ENCODE measurements at regions not wholly inside any gene's neighbourhood (a gene's known extent, or its start where the extent isn't known, plus 50 kb on each side); places are given as distances from the start of the nearest gene placed in this dataset.
"Not testable (repeated sequence)": the region's sequence is repeated elsewhere in the genome, so short reads cannot be mapped to it uniquely, and the experiment has no call there.

DNA sequence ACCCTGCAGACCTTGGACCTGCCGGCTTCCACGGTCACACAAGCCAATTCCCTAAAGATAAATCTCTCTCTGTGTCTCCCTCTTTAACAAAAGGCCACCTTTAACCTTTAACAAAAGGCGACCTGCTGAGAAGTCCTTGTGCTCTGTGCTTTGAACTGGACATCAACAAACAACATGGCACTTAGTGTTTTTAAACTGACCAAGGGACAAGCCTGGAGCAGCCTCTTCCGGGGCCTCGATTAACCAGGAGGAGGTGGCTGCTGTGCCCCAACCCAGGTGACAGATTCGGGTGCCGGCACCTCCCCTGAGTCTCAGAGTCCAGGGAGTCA is 135.3 kb downstream of the RTP5 start:
- Histone ChIP-seq H3K36me3 (ENCODE audit: control insufficient read depth in 2 of 4, insufficient read depth in 4 of 4, low read length in 3 of 4) (no peaks in the 10 kb centered on the region), H2AFZ (ENCODE audit: low read length) (no peak overlapping the region), H2AK5ac (ENCODE audit: low read depth, low read length) (no peak overlapping the region), H4K20me1 (replicated peaks in 1 of 2; ENCODE audit: control insufficient read depth in 1 of 2, insufficient read depth in 2 of 2, low read length in 2 of 2) (no peaks in the 10 kb centered on the region), H2BK12ac (ENCODE audit: low read depth, low read length) (no peak overlapping the region), H3K4ac (replicated peaks; ENCODE audit: insufficient read length, low read depth, low read length) (no peak overlapping the region), H3K18ac (ENCODE audit: extremely low read depth, low read length) (no peak overlapping the region), H2BK5ac (ENCODE audit: low read depth, low read length) (no peak overlapping the region), H4K91ac (replicated peaks; ENCODE audit: insufficient read length, low read length) (no peak overlapping the region), H4K5ac (ENCODE audit: insufficient read length, low read depth, low read length) (no peak overlapping the region), H3K27ac (ENCODE audit: low read depth, low read length) (no peak overlapping the region), H2BK120ac (replicated peaks; ENCODE audit: low read depth, low read length) (no peak overlapping the region), H3K4me2 (ENCODE audit: insufficient read depth in 1 of 2, low read depth in 2 of 2, low read length in 2 of 2) (no peak overlapping the region), H3K9me3 (ENCODE audit: insufficient read depth in 2 of 2, low read depth in 1 of 2, low read length in 1 of 2) (peaks cover 7 to 36% of the 10 kb centered on the region in 2 experiments; a peak in 3 of 4 replicates), H3K79me1 (ENCODE audit: low read depth, low read length) (no peaks in the 10 kb centered on the region), H2BK20ac (ENCODE audit: low read length) (no peak overlapping the region), H3K4me3 (ENCODE audit: extremely low read depth in 1 of 4, insufficient read depth in 2 of 4, low read depth in 3 of 4, low read length in 4 of 4) (no peak overlapping the region), H3K56ac (replicated peaks; ENCODE audit: insufficient read length, low read depth, low read length) (no peak overlapping the region), H3K27me3 (replicated peaks in 1 of 4; ENCODE audit: control insufficient read depth in 3 of 4, extremely low read depth in 1 of 4, insufficient read depth in 3 of 4, low read length in 3 of 4) (no peaks in the 10 kb centered on the region), H3K79me2 (ENCODE audit: control insufficient read depth in 1 of 2, insufficient read depth in 2 of 2, low read length in 2 of 2) (no peaks in the 10 kb centered on the region), H3K14ac (ENCODE audit: insufficient read length) (no peak overlapping the region), H3K4me1 (replicated peaks in 1 of 4; ENCODE audit: control insufficient read depth in 3 of 4, insufficient read depth in 4 of 4, low read length in 3 of 4) (no peaks in the 10 kb centered on the region), H3K23me2 (ENCODE audit: low read depth, low read length) (no peaks in the 10 kb centered on the region), H3K9ac (replicated peaks in 1 of 4; ENCODE audit: extremely low read depth in 1 of 4, low read depth in 3 of 4, low read length in 3 of 4) (no peak overlapping the region), H4K8ac (ENCODE audit: extremely low read depth, insufficient read depth, low read length) (no peak overlapping the region), H2BK15ac (ENCODE audit: low read length) (no peak overlapping the region), H3K23ac (ENCODE audit: insufficient read length) (no peak overlapping the region)
- FAIRE-seq = no peak
- ChIA-PET CTCF (ENCODE audit: partially characterized antibody) (no interaction called here), POLR2A (ENCODE audit: partially characterized antibody) (no interaction called here)
- DNase-seq (ENCODE audit: low read depth in 1 of 2, low spot score in 2 of 2) = no peak
- 82% methylated on average over 7 of the region's 7 CpGs; no CpG with 5 or more reads in 1 of the 2 experiments for WGBS, 2 experiments (ENCODE audit: extremely low coverage in 1 of 2, insufficient coverage in 1 of 2, insufficient read length in 1 of 2, insufficient replicate concordance in 2 of 2, low coverage in 1 of 2, low lambda C conversion rate in 2 of 2, missing lambda C conversion rate in 1 of 2)
- no peak for TF ChIP-seq NRF1 (IDR thresholded peaks at IDR 0.05; ENCODE audit: low read depth, low read length)

DNA sequence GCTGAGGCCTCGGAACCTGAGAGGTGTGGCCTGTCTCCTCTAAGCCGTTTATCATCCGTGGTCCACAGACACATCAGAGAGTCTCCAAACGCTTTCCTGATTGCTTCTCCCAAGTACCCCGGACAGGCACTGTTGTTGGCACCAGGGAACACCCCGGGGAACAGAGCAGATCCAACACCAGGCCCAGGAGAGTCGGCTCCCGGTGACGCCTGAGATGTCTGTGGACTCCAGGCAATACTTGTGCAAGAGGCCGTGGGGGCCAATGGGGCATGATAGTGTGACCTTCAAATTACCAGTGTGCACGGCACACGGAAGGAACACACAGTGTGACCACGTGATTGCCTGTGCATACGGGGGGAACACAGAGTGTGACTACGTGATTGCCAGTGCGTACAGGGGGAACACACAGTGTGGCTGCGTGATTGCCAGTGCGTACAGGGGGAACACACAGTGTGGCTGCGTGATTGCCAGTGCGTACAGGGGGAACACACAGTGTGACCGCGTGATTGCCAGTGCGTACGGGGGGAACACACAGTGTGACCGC is 136.6 kb downstream of the RTP5 start:
- H3K79me2 ChIP-seq (ENCODE audit: control insufficient read depth in 1 of 2, insufficient read depth in 2 of 2, low read length in 2 of 2); H3K27ac ChIP-seq (ENCODE audit: low read depth, low read length); H3K9ac ChIP-seq (replicated peaks in 1 of 4; ENCODE audit: extremely low read depth in 1 of 4, low read depth in 3 of 4, low read length in 3 of 4); FAIRE-seq; H2AK5ac ChIP-seq (ENCODE audit: low read depth, low read length); H4K20me1 ChIP-seq (replicated peaks in 1 of 2; ENCODE audit: control insufficient read depth in 1 of 2, insufficient read depth in 2 of 2, low read length in 2 of 2); H2BK20ac ChIP-seq (ENCODE audit: low read length); H3K56ac ChIP-seq (replicated peaks; ENCODE audit: insufficient read length, low read depth, low read length); H3K4me1 ChIP-seq (replicated peaks in 1 of 4; ENCODE audit: control insufficient read depth in 3 of 4, insufficient read depth in 4 of 4, low read length in 3 of 4); CTCF ChIA-PET (ENCODE audit: partially characterized antibody); H3K36me3 ChIP-seq (ENCODE audit: control insufficient read depth in 2 of 4, insufficient read depth in 4 of 4, low read length in 3 of 4); H3K4ac ChIP-seq (replicated peaks; ENCODE audit: insufficient read length, low read depth, low read length); DNase-seq (ENCODE audit: low read depth in 1 of 2, low spot score in 2 of 2); H4K5ac ChIP-seq (ENCODE audit: insufficient read length, low read depth, low read length); H4K8ac ChIP-seq (ENCODE audit: extremely low read depth, insufficient read depth, low read length); H2BK5ac ChIP-seq (ENCODE audit: low read depth, low read length); H4K91ac ChIP-seq (replicated peaks; ENCODE audit: insufficient read length, low read length); H3K79me1 ChIP-seq (ENCODE audit: low read depth, low read length); H3K23me2 ChIP-seq (ENCODE audit: low read depth, low read length); H3K14ac ChIP-seq (ENCODE audit: insufficient read length); H3K4me2 ChIP-seq (ENCODE audit: insufficient read depth in 1 of 2, low read depth in 2 of 2, low read length in 2 of 2); H2AFZ ChIP-seq (ENCODE audit: low read length); H2BK12ac ChIP-seq (ENCODE audit: low read depth, low read length); H2BK120ac ChIP-seq (replicated peaks; ENCODE audit: low read depth, low read length); H3K27me3 ChIP-seq (replicated peaks in 1 of 4; ENCODE audit: control insufficient read depth in 3 of 4, extremely low read depth in 1 of 4, insufficient read depth in 3 of 4, low read length in 3 of 4); POLR2A ChIA-PET (ENCODE audit: partially characterized antibody); H2BK15ac ChIP-seq (ENCODE audit: low read length); H3K4me3 ChIP-seq (ENCODE audit: extremely low read depth in 1 of 4, insufficient read depth in 2 of 4, low read depth in 3 of 4, low read length in 4 of 4); H3K18ac ChIP-seq (ENCODE audit: extremely low read depth, low read length); H3K23ac ChIP-seq (ENCODE audit: insufficient read length): not testable (repeated sequence)
- H3K9me3 ChIP-seq (ENCODE audit: insufficient read depth in 2 of 2, low read depth in 1 of 2, low read length in 1 of 2) = peaks cover 7 to 42% of the 10 kb centered on the region in 2 experiments; a peak in 3 of 4 replicates
- 86% methylated on average over 22 of the region's 25 CpGs; no CpG with 5 or more reads in 1 of the 2 experiments for WGBS, 2 experiments (ENCODE audit: extremely low coverage in 1 of 2, insufficient coverage in 1 of 2, insufficient read length in 1 of 2, insufficient replicate concordance in 2 of 2, low coverage in 1 of 2, low lambda C conversion rate in 2 of 2, missing lambda C conversion rate in 1 of 2)

All from H1 (cell line).